ENCODE measurements at regions not wholly inside any gene's neighbourhood (a gene's known extent, or its start where the extent isn't known, plus 50 kb on each side); places are given as distances from the start of the nearest gene placed in this dataset.

GRCh38 chr7:46542076-46542475 is 621.0 kb upstream of the IGFBP3 start:
- DNase-seq (ENCODE audit: low read depth): no peak

GRCh38 chr7:46539892-46540483 is 618.9 kb upstream of the IGFBP3 start:
- DNase-seq (ENCODE audit: low read depth): no peak

GRCh38 chr7:46537191-46537905 is 616.3 kb upstream of the IGFBP3 start:
- peak; percentile 32 for DNase-seq (ENCODE audit: low read depth)

- DNase-seq (ENCODE audit: low read depth): no peak
These were observed 613.9 kb upstream of the IGFBP3 start for GRCh38 chr7:46534664-46535588.

- no peak for DNase-seq (ENCODE audit: low read depth)
These were observed 612.9 kb upstream of the IGFBP3 start for GRCh38 chr7:46533946-46534345.

GRCh38 chr7:46532571-46532970 is 611.5 kb upstream of the IGFBP3 start:
- no peak for DNase-seq (ENCODE audit: low read depth)

- DNase-seq (ENCODE audit: low read depth): no peak
These were observed 609.1 kb upstream of the IGFBP3 start for GRCh38 chr7:46530081-46530750.

- no peak for DNase-seq (ENCODE audit: low read depth)
These were observed 606.3 kb upstream of the IGFBP3 start for GRCh38 chr7:46527360-46527759.

GRCh38 chr7:46525876-46526275 is 604.8 kb upstream of the IGFBP3 start:
- no peak for DNase-seq (ENCODE audit: low read depth)

- peak; percentile 22 for DNase-seq (ENCODE audit: low read depth)
These were observed 603.3 kb upstream of the IGFBP3 start for GRCh38 chr7:46524350-46524749.

GRCh38 chr7:46522354-46522906 is 601.4 kb upstream of the IGFBP3 start:
- DNase-seq (ENCODE audit: low read depth): no peak

- DNase-seq (ENCODE audit: low read depth): no peak
These were observed 597.6 kb upstream of the IGFBP3 start for GRCh38 chr7:46518713-46519112.

- no peak for DNase-seq (ENCODE audit: low read depth)
These were observed 594.9 kb upstream of the IGFBP3 start for GRCh38 chr7:46515844-46516590.

GRCh38 chr7:46513447-46513848 is 592.4 kb upstream of the IGFBP3 start:
- DNase-seq (ENCODE audit: low read depth): no peak

- DNase-seq (ENCODE audit: low read depth): no peak
These were observed 591.9 kb upstream of the IGFBP3 start for GRCh38 chr7:46512891-46513413.

GRCh38 chr7:46511442-46512215 is 590.6 kb upstream of the IGFBP3 start:
- no peak for DNase-seq (ENCODE audit: low read depth)

GRCh38 chr7:46508583-46508982 is 587.5 kb upstream of the IGFBP3 start:
- no peak for DNase-seq (ENCODE audit: low read depth)

- DNase-seq (ENCODE audit: low read depth): no peak
These were observed 586.5 kb upstream of the IGFBP3 start for GRCh38 chr7:46507560-46507959.

- no peak for DNase-seq (ENCODE audit: low read depth)
These were observed 573.4 kb upstream of the IGFBP3 start for GRCh38 chr7:46494441-46494840.

GRCh38 chr7:46494028-46494427 is 573.0 kb upstream of the IGFBP3 start:
- peak; percentile 50 for DNase-seq (ENCODE audit: low read depth)
